Prostate gland (tissue), 2 donors: ENCODE measurements at regions not wholly inside any gene's neighbourhood (a gene's known extent, or its start where the extent isn't known, plus 50 kb on each side); places are given as distances from the start of the nearest gene placed in this dataset.

Experiments used
- DNase-seq: peaks from one replicate; pipeline ENCODE4 v3.0.0-alpha.2; 2019; ENCODE audit warnings: low spot score
- H3K27ac ChIP-seq, 2 donors: fragments of 200-600 bp; sonication (generic); 2 replicates each; pipeline ENCODE4 v1.5.1; 2017 to 2019
- H3K27me3 ChIP-seq: fragments of 200-600 bp; sonication (generic); replicated peaks from 2 replicates; pipeline ENCODE4 v1.5.1; 2019; ENCODE audit not compliant: insufficient read depth
- H3K36me3 ChIP-seq, 2 donors: fragments of 200-600 bp; sonication (generic); 1 replicate in 1 of 2; 2 replicates in 1 of 2; pipeline versions ENCODE4 v1.5.1 to v1.8.1; 2017 to 2019
- H3K4me1 ChIP-seq: fragments of 200-600 bp; sonication (generic); replicated peaks from 2 replicates; pipeline ENCODE4 v1.5.1; 2019
- H3K4me3 ChIP-seq, 2 donors: fragments of 200-600 bp; sonication (generic); 2 replicates each; pipeline ENCODE4 v1.5.1; 2017 to 2019
- H3K9me3 ChIP-seq: fragments of 200-600 bp; sonication (generic); 2 replicates; pipeline ENCODE4 v1.5.1; 2017
- POLR2A ChIP-seq: fragments of 450-650 bp; IDR thresholded peaks from one replicate; pipeline ENCODE4 v1.6.1; 2016; ENCODE audit warnings: antibody characterized with exemption, mild to moderate bottlenecking
- POLR2AphosphoS5 ChIP-seq: sonication (generic); formaldehyde crosslinking; IDR thresholded peaks from one replicate; pipeline ENCODE4 v1.6.1; 2017; ENCODE audit warnings: antibody characterized with exemption
- WGBS: methylation state at CpG from one replicate; pipeline ENCODE4 v1.1.5; 2018; 5-methylcytosine and 5-hydroxymethylcytosine counted together
- intact Hi-C: fragments of 100-400 bp; cut with DNase I; formaldehyde crosslinking; loops from one replicate; pipeline ENCODE4 v1.14.2; 2022
- TF ChIP-seq, protein P1 (sequence below), 4 experiments: fragments of 200-600 bp in 2 of 4; fragments of 450-650 bp in 2 of 4; sonication (generic) in 2 of 4; IDR thresholded peaks; 1 replicate in 3 of 4; 2 replicates in 1 of 4; pipeline ENCODE4 v1.5.1; 2016 to 2019; ENCODE audit warnings: antibody characterized with exemption in 4 of 4, mild to moderate bottlenecking in 2 of 4, moderate library complexity in 2 of 4

DNA sequence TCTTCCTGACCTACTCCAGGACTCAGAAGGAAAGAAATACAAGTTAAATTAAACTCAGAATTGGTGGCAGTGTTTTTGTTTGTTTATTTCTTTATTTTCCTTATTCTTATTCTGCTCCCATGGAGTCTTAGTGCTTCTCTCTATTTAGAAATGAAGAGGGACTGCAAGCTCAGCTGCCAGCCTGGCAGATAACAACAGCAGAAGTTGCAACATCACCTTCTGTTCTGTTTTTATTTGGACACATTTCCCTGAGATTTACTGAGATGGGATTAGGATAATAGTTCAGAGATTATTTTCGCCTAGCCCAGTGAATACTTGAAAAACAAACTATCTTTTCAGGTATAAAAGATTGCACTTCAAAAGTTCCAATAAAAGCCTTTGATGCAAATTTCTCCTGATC lies 70.4 kb upstream of the DTNA start:
- 56% methylated on average over 1 of the region's 1 CpG for WGBS
- intact Hi-C loops: loop anchor here (5.0 kb wide), 1 partner anchor 37 kb away; no protein-coding TSS in a partner anchor
- Histone ChIP-seq H3K27ac (no peak overlapping the region), H3K9me3 (no peaks in the 10 kb centered on the region), H3K4me3 (no peak overlapping the region), H3K27me3 (no peaks in the 10 kb centered on the region), H3K36me3 (no peaks in the 10 kb centered on the region), H3K4me1 (no peaks in the 10 kb centered on the region)
- no peak for TF ChIP-seq POLR2AphosphoS5
- TF ChIP-seq, protein P1, sequence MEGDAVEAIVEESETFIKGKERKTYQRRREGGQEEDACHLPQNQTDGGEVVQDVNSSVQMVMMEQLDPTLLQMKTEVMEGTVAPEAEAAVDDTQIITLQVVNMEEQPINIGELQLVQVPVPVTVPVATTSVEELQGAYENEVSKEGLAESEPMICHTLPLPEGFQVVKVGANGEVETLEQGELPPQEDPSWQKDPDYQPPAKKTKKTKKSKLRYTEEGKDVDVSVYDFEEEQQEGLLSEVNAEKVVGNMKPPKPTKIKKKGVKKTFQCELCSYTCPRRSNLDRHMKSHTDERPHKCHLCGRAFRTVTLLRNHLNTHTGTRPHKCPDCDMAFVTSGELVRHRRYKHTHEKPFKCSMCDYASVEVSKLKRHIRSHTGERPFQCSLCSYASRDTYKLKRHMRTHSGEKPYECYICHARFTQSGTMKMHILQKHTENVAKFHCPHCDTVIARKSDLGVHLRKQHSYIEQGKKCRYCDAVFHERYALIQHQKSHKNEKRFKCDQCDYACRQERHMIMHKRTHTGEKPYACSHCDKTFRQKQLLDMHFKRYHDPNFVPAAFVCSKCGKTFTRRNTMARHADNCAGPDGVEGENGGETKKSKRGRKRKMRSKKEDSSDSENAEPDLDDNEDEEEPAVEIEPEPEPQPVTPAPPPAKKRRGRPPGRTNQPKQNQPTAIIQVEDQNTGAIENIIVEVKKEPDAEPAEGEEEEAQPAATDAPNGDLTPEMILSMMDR (IDR thresholded peaks at IDR 0.05): no peak
- TF ChIP-seq POLR2A: no peak
- no peak for DNase-seq

DNA sequence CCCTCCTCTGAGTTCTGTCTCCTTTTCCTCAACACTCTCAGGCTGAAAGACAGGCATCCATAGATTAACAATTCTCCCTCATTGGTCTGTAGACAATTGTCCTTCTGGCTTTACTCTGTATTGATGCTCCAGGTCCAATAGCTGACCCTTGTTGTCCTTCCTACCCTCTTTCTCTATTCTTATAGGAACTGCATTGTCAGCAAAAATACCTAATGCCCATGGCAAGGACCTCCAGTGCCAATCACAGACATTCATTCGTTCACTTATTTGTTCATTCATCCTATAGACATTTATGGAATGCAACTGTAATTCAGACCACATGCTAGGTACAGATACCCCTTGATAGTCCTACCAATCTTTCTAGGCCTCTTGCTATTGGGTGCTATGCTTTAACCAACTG lies 69.8 kb upstream of the DTNA start:
- TF ChIP-seq POLR2A (no peak), POLR2AphosphoS5 (no peak)
- TF ChIP-seq, protein P1 (IDR thresholded peaks at IDR 0.05): no peak
- H3K27me3 ChIP-seq: no peaks in the 10 kb centered on the region
- H3K9me3 ChIP-seq: no peaks in the 10 kb centered on the region
- no peak overlapping the region for H3K4me3 ChIP-seq
- DNase-seq: no peak
- no peaks in the 10 kb centered on the region for H3K4me1 ChIP-seq
- H3K27ac ChIP-seq: no peak overlapping the region
- 52% methylated on average over 1 of the region's 1 CpG for WGBS
- intact Hi-C loops: loop anchor here (5.0 kb wide), 1 partner anchor 38 kb away; no protein-coding TSS in a partner anchor
- H3K36me3 ChIP-seq: no peaks in the 10 kb centered on the region

DNA sequence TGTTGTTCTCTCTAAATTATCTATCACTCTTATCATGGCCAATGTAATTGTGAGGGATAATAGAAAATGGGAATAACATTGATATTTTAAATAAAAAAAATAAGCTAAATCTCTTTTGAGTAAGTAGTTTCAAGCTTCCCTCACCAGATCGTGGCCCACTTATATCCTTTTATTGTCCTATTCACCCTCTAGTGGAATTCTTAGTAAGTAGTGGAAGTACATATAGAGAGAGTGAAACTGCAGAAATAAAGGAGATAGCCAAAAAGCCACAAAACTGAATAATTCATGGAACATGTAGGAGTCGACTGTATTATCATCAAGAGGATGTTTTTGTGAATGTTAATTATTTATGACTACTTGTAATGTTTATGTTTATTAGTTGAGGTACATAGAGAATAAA lies 66.1 kb upstream of the DTNA start:
- DNase-seq: no peak
- Histone ChIP-seq H3K4me1 (no peaks in the 10 kb centered on the region), H3K36me3 (no peaks in the 10 kb centered on the region), H3K27me3 (no peaks in the 10 kb centered on the region), H3K9me3 (no peaks in the 10 kb centered on the region), H3K4me3 (no peak overlapping the region), H3K27ac (no peak overlapping the region)
- no peak for TF ChIP-seq POLR2A
- TF ChIP-seq, protein P1 (IDR thresholded peaks at IDR 0.05): no peak
- no peak for TF ChIP-seq POLR2AphosphoS5
- intact Hi-C loops: loop anchor here (5.0 kb wide), 1 partner anchor 42 kb away; no protein-coding TSS in a partner anchor
- WGBS: 29% methylated on average over 2 of the region's 2 CpGs

DNA sequence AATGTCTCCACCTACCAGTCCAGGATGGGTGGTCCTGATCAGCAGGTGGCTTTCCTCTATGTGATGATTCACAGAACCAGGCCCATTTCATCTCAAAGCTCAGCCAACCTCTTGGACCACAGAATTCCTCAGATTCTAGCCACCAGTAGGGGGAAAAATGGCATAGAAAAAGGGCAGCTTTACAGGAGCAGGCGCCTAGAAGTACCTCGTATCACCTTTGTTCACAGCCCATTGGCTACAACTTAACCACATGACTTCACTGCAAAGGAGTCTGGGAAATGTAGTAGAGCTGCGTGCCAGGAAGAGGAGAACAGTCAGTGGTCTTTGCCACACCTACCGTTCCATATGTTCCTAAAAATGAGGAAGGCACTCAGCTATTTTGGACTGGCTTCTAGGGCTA lies 62.8 kb upstream of the DTNA start:
- TF ChIP-seq POLR2A (no peak), POLR2AphosphoS5 (no peak)
- TF ChIP-seq, protein P1 (IDR thresholded peaks at IDR 0.05): no peak
- H3K4me3 ChIP-seq: no peak overlapping the region
- H3K27ac ChIP-seq: no peak overlapping the region
- no peaks in the 10 kb centered on the region for H3K27me3 ChIP-seq
- no peak for DNase-seq
- no peaks in the 10 kb centered on the region for H3K9me3 ChIP-seq
- no peaks in the 10 kb centered on the region for H3K36me3 ChIP-seq
- WGBS: 88% methylated on average over 4 of the region's 4 CpGs
- intact Hi-C loops: no loop called here
- no peaks in the 10 kb centered on the region for H3K4me1 ChIP-seq

DNA sequence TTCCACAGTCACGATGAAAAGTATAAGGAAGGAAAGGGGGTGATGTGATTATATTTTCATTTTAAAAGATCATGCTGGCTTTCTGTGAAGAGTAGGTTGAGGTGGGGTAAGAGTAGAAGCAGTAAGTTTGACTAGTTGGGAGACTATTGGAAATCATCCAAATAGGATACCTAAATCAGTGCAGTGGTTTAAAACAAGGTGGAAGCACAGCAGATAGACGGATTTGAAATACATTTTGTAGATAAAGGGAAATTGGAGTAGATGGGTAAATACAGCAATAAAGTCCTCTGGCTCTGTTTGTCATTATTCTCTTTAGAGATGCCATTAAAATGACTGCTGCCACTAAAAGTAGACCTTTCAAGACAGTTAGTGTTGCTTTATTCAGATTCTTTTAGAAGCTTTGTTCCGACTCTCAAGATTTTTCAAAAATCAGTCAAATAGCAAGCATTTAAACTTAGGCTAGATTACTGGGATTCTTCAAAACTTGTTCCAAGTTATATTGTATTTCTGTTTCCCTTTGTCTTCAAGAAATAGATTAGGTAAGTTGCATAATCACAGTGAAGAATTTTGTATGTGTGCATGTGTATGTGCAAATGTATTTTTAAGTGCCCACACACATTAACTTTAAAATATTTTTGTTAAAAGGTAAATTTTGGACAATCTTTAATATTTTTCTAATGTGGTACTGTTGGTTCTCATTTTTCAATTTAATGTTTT lies 61.7 kb upstream of the DTNA start:
- Histone ChIP-seq H3K36me3 (no peaks in the 10 kb centered on the region), H3K4me1 (no peaks in the 10 kb centered on the region), H3K4me3 (no peak overlapping the region), H3K9me3 (no peaks in the 10 kb centered on the region), H3K27me3 (no peaks in the 10 kb centered on the region), H3K27ac (no peak overlapping the region)
- no peak for DNase-seq
- WGBS: 42% methylated on average over 3 of the region's 3 CpGs
- TF ChIP-seq, protein P1 (IDR thresholded peaks at IDR 0.05): no peak
- TF ChIP-seq POLR2AphosphoS5: no peak
- no peak for TF ChIP-seq POLR2A
- intact Hi-C loops: no loop called here
